Tibial artery (tissue), 4 donors: ENCODE measurements at regions not wholly inside any gene's neighbourhood (a gene's known extent, or its start where the extent isn't known, plus 50 kb on each side); places are given as distances from the start of the nearest gene placed in this dataset.

Source experiments
- DNase-seq, 2 donors: peaks; one replicate each; pipeline ENCODE4 v3.0.0-alpha.2; 2019
- H3K27ac ChIP-seq, 2 donors: fragments of 200-600 bp; sonication (generic) in 1 of 2; 1 replicate in 1 of 2; 2 replicates in 1 of 2; pipeline ENCODE4 v1.5.1; 2018 to 2019; ENCODE audit warnings: mild to moderate bottlenecking in 1 of 2
- H3K27me3 ChIP-seq, 2 donors: fragments of 200-600 bp; sonication (generic) in 1 of 2; one replicate each; pipeline versions ENCODE4 v1.5.1 to v1.6.0; 2016 to 2019
- H3K36me3 ChIP-seq, 3 donors: fragments of 200-600 bp; sonication (generic) in 2 of 3; one replicate each; pipeline ENCODE4 v1.5.1; 2016 to 2019; ENCODE audit warnings: mild to moderate bottlenecking in 2 of 3
- H3K4me1 ChIP-seq, 4 donors: fragments of 200-600 bp; sonication (generic) in 2 of 4; 1 replicate in 3 of 4; 2 replicates in 1 of 4; pipeline ENCODE4 v1.5.1; 2016 to 2019
- H3K4me3 ChIP-seq, 2 donors: fragments of 200-600 bp; sonication (generic) in 1 of 2; 1 replicate in 1 of 2; 2 replicates in 1 of 2; pipeline ENCODE4 v1.5.1; 2018 to 2019; ENCODE audit warnings: mild to moderate bottlenecking in 2 of 2
- H3K9me3 ChIP-seq, 3 donors: fragments of 200-600 bp; sonication (generic) in 1 of 3; one replicate each; pipeline ENCODE4 v1.5.1; 2016 to 2019
- CTCF ChIP-seq, 2 experiments: fragments of 200-600 bp in 1 of 2; fragments of 450-650 bp in 1 of 2; IDR thresholded peaks; one replicate each; pipeline ENCODE4 v1.5.1; 2017 to 2019; ENCODE audit warnings: antibody characterized with exemption in 2 of 2, mild to moderate bottlenecking in 1 of 2, moderate library complexity in 1 of 2
- intact Hi-C: fragments of 100-400 bp; cut with DNase I; formaldehyde crosslinking; loops from one replicate; pipeline ENCODE4 v1.15.0; 2023; ENCODE audit warnings: low total_unique reads

GRCh38 chr18:47436871-47437270 is 185.4 kb upstream of the SKOR2 start:
- no peaks in the 10 kb centered on the region for H3K36me3 ChIP-seq
- no peaks in the 10 kb centered on the region for H3K27me3 ChIP-seq
- no peaks in the 10 kb centered on the region for H3K4me1 ChIP-seq
- intact Hi-C loops, result no loop called here
- DNase-seq, result no peak
- H3K9me3 ChIP-seq, result no peaks in the 10 kb centered on the region
- no peak for TF ChIP-seq CTCF (IDR thresholded peaks at IDR 0.05)
- H3K4me3 ChIP-seq, result no peak overlapping the region
- H3K27ac ChIP-seq, result no peak overlapping the region

GRCh38 chr18:47434214-47434746 is 182.8 kb upstream of the SKOR2 start:
- Histone ChIP-seq H3K4me3 (no peak overlapping the region), H3K36me3 (no peaks in the 10 kb centered on the region), H3K9me3 (no peaks in the 10 kb centered on the region), H3K27ac (no peak overlapping the region), H3K27me3 (no peaks in the 10 kb centered on the region), H3K4me1 (no peaks in the 10 kb centered on the region)
- intact Hi-C loops, result no loop called here
- no peak for DNase-seq
- TF ChIP-seq CTCF (IDR thresholded peaks at IDR 0.05), result no peak

GRCh38 chr18:47427923-47428637 is 176.6 kb upstream of the SKOR2 start:
- Histone ChIP-seq H3K36me3 (no peaks in the 10 kb centered on the region), H3K27me3 (no peaks in the 10 kb centered on the region), H3K9me3 (no peaks in the 10 kb centered on the region), H3K4me3 (no peak overlapping the region), H3K4me1 (no peaks in the 10 kb centered on the region), H3K27ac (no peak overlapping the region)
- intact Hi-C loops, result no loop called here
- no peak for DNase-seq
- no peak for TF ChIP-seq CTCF (IDR thresholded peaks at IDR 0.05)

GRCh38 chr18:47427072-47427471 is 175.6 kb upstream of the SKOR2 start:
- Histone ChIP-seq H3K36me3 (no peaks in the 10 kb centered on the region), H3K4me3 (no peak overlapping the region), H3K27ac (no peak overlapping the region), H3K4me1 (no peaks in the 10 kb centered on the region), H3K9me3 (no peaks in the 10 kb centered on the region), H3K27me3 (no peaks in the 10 kb centered on the region)
- DNase-seq, result no peak
- TF ChIP-seq CTCF (IDR thresholded peaks at IDR 0.05), result no peak
- intact Hi-C loops, result no loop called here

GRCh38 chr18:47425365-47425764 is 173.9 kb upstream of the SKOR2 start:
- Histone ChIP-seq H3K27me3 (no peaks in the 10 kb centered on the region), H3K27ac (no peak overlapping the region), H3K9me3 (no peaks in the 10 kb centered on the region), H3K4me3 (no peak overlapping the region), H3K36me3 (no peaks in the 10 kb centered on the region), H3K4me1 (no peaks in the 10 kb centered on the region)
- intact Hi-C loops, result no loop called here
- no peak for TF ChIP-seq CTCF (IDR thresholded peaks at IDR 0.05)
- DNase-seq, result no peak
